ENCODE measurements at regions not wholly inside any gene's neighbourhood (a gene's known extent, or its start where the extent isn't known, plus 50 kb on each side); places are given as distances from the start of the nearest gene placed in this dataset.

GRCh38 chr9:119727988-119728387 lies 358.8 kb upstream of the BRINP1 start:
- ChIA-PET POLR2A (no interaction called here), CTCF (no interaction called here)
- no peak for DNase-seq (ENCODE audit: low read depth, low spot score)
- no peak for TF ChIP-seq CTCF (IDR thresholded peaks at IDR 0.05; ENCODE audit: insufficient read depth, low read length, missing control alignments)
- H3K4me3 ChIP-seq (ENCODE audit: low read depth, low read length), result no peak overlapping the region

GRCh38 chr9:119726035-119726434 lies 356.8 kb upstream of the BRINP1 start:
- H3K4me3 ChIP-seq (ENCODE audit: low read depth, low read length), result no peak overlapping the region
- DNase-seq (ENCODE audit: low read depth, low spot score), result no peak
- ChIA-PET CTCF (no interaction called here), POLR2A (no interaction called here)
- TF ChIP-seq CTCF (IDR thresholded peaks at IDR 0.05; ENCODE audit: insufficient read depth, low read length, missing control alignments), result no peak

DNA sequence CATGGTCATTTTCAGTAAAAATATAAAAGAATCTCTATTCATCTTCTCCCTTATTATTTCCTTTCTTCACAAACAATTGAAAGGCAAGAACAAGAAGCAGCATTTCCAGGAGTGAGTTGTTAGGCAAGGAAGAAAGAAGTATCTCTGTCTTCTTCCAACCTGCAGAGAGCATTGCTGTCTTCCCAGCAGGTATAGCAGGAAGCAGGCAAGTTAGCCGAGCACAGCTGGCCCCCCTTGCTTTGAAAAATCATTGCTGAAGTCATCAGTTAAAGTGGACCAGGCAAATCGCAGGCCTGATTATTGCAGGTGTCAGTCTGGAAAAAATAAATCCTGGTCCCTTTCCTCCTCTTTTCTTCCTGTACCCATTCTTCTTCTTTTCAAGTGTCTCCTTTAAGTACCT lies 353.1 kb upstream of the BRINP1 start:
- H3K4me3 ChIP-seq (ENCODE audit: low read depth, low read length), result no peak overlapping the region
- CTCF ChIA-PET, result no interaction called here

GRCh38 chr9:119712325-119712724 lies 343.1 kb upstream of the BRINP1 start:
- DNase-seq (ENCODE audit: low read depth, low spot score), result no peak
- TF ChIP-seq CTCF (IDR thresholded peaks at IDR 0.05; ENCODE audit: insufficient read depth, low read length, missing control alignments), result no peak
- POLR2A ChIA-PET, result no interaction called here
- CTCF ChIA-PET, result no interaction called here
- H3K4me3 ChIP-seq (ENCODE audit: low read depth, low read length), result no peak overlapping the region

More for the DNA sequence above, 353.1 kb upstream of the BRINP1 start:
- no peak for DNase-seq (ENCODE audit: low read depth, low spot score)
- POLR2A ChIA-PET, result no interaction called here
- no peak for TF ChIP-seq CTCF (IDR thresholded peaks at IDR 0.05; ENCODE audit: insufficient read depth, low read length, missing control alignments)

DNA sequence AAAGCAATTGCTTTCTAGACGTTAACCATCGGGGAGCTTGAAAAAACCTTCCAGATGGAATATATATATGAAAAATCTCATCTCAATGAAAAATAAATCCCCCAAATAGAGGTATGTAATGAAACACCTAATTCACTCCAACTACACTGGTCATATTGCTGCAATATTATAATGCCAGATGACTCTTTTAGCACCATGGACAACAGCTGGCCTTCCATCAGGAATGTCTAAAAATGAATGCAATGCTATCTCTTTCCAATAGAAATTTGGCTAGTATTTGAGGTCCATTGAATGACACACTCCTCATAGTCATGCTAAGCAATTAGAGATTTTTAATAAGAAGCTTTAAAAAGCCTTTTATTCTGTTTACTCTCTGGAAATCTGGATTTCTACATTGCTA lies 340.2 kb upstream of the BRINP1 start:
- ChIA-PET POLR2A (no interaction called here), CTCF (no interaction called here)
- no peak for TF ChIP-seq CTCF (IDR thresholded peaks at IDR 0.05; ENCODE audit: insufficient read depth, low read length, missing control alignments)
- no peak overlapping the region for H3K4me3 ChIP-seq (ENCODE audit: low read depth, low read length)
- no peak for DNase-seq (ENCODE audit: low read depth, low spot score)

- POLR2A ChIA-PET, result no interaction called here
- DNase-seq (ENCODE audit: low read depth, low spot score), result no peak
- CTCF ChIA-PET, result no interaction called here
- H3K4me3 ChIP-seq (ENCODE audit: low read depth, low read length), result no peak overlapping the region
- no peak for TF ChIP-seq CTCF (IDR thresholded peaks at IDR 0.05; ENCODE audit: insufficient read depth, low read length, missing control alignments)
Measured at GRCh38 chr9:119707228-119707845, 338.1 kb upstream of the BRINP1 start.
